ENCODE measurements at regions not wholly inside any gene's neighbourhood (a gene's known extent, or its start where the extent isn't known, plus 50 kb on each side); places are given as distances from the start of the nearest gene placed in this dataset.
"Not testable (repeated sequence)": the region's sequence is repeated elsewhere in the genome, so short reads cannot be mapped to it uniquely, and the experiment has no call there.

DNA sequence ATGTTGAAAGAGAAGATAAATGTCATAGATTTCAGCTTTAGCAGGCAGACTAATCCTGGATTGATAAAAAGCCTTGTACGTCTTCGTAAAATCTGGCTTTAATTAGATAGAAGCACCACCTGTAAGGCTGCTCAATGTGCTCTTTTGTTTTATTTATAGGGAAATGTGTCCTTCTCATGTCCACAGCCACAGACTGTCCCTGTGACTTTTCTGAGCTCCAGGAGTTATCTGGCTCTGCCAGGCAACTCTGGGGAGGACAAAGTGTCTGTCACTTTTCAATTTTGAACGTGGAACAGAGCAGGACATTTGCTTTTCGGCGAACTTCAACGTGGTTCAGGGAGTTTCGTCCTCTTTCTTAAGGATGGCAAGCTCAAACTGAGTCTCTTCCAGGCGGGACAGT, 203.0 kb upstream of the SPATA31A3 start:
- H3K36me3 ChIP-seq (replicated peaks in 1 of 2; ENCODE audit: control insufficient read depth in 1 of 2, insufficient read depth in 2 of 2, low read length in 2 of 2); H3K4me1 Mint-ChIP-seq; H3K4me1 ChIP-seq (ENCODE audit: control insufficient read depth in 1 of 2, insufficient read depth in 2 of 2, low read length in 2 of 2); H3K4me2 ChIP-seq (replicated peaks; ENCODE audit: extremely low read depth, low read length, poor library complexity, severe bottlenecking); H3K9ac ChIP-seq (ENCODE audit: insufficient read depth, low read length, poor library complexity, severe bottlenecking); H4K20me1 ChIP-seq (ENCODE audit: insufficient read depth, low read length); H3K9me3 ChIP-seq (replicated peaks in 1 of 2; ENCODE audit: control insufficient read depth in 1 of 2, insufficient read depth in 1 of 2, low read length in 2 of 2); intact Hi-C loops (cut with micrococcal nuclease); H3K27ac Mint-ChIP-seq; H3K36me3 Mint-ChIP-seq; H3K9me3 Mint-ChIP-seq; H2AFZ ChIP-seq (ENCODE audit: insufficient read depth, low read depth, low read length, poor library complexity, severe bottlenecking); H3K4me3 Mint-ChIP-seq; DNase-seq; H3K79me2 ChIP-seq (ENCODE audit: insufficient read depth, low read length); H3K4me3 ChIP-seq (replicated peaks in 1 of 3; ENCODE audit: low read depth in 2 of 3, low read length in 3 of 3); H3K27me3 Mint-ChIP-seq (ENCODE audit: low read depth in 3 of 3); H3K27ac ChIP-seq (ENCODE audit: low read depth in 1 of 2, low read length in 2 of 2); H3K27me3 ChIP-seq (ENCODE audit: control insufficient read depth in 2 of 2, insufficient read depth in 2 of 2, low read length in 2 of 2): not testable (repeated sequence)
- no CpG with 5 or more reads among the region's 8 CpGs for WGBS (ENCODE audit: insufficient coverage)

DNA sequence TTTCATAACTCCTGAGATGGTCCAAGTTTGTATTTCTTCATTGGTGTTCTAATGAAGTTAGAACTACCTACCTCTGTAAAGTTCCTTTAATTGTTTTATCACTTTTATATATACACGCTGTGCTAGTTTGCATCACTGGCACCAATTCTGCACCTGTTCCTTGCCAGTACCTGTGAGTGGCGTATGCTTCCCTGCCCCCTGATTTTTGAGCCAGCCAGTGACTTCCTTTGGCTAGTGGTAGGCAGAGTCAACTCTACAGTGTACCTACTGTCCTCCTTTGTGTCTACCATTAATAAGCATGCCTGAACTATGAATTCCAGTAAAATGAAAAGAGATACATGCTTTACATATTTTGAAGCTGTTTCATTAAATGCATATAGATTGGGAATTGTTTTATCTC, 186.8 kb upstream of the SPATA31A3 start:
- H3K79me2 ChIP-seq (ENCODE audit: insufficient read depth, low read length); H2AFZ ChIP-seq (ENCODE audit: insufficient read depth, low read depth, low read length, poor library complexity, severe bottlenecking); H3K27ac Mint-ChIP-seq; intact Hi-C loops (cut with micrococcal nuclease); H3K9me3 Mint-ChIP-seq; H3K4me3 Mint-ChIP-seq; H3K36me3 ChIP-seq (replicated peaks in 1 of 2; ENCODE audit: control insufficient read depth in 1 of 2, insufficient read depth in 2 of 2, low read length in 2 of 2); H3K4me3 ChIP-seq (replicated peaks in 1 of 3; ENCODE audit: low read depth in 2 of 3, low read length in 3 of 3); H3K4me1 Mint-ChIP-seq; H3K36me3 Mint-ChIP-seq; H3K4me1 ChIP-seq (ENCODE audit: control insufficient read depth in 1 of 2, insufficient read depth in 2 of 2, low read length in 2 of 2); H3K27me3 ChIP-seq (ENCODE audit: control insufficient read depth in 2 of 2, insufficient read depth in 2 of 2, low read length in 2 of 2); H3K9ac ChIP-seq (ENCODE audit: insufficient read depth, low read length, poor library complexity, severe bottlenecking); H3K9me3 ChIP-seq (replicated peaks in 1 of 2; ENCODE audit: control insufficient read depth in 1 of 2, insufficient read depth in 1 of 2, low read length in 2 of 2); H4K20me1 ChIP-seq (ENCODE audit: insufficient read depth, low read length); H3K27me3 Mint-ChIP-seq (ENCODE audit: low read depth in 3 of 3); H3K27ac ChIP-seq (ENCODE audit: low read depth in 1 of 2, low read length in 2 of 2); H3K4me2 ChIP-seq (replicated peaks; ENCODE audit: extremely low read depth, low read length, poor library complexity, severe bottlenecking); DNase-seq: not testable (repeated sequence)
- WGBS (ENCODE audit: insufficient coverage) = no CpG with 5 or more reads among the region's 2 CpGs

DNA sequence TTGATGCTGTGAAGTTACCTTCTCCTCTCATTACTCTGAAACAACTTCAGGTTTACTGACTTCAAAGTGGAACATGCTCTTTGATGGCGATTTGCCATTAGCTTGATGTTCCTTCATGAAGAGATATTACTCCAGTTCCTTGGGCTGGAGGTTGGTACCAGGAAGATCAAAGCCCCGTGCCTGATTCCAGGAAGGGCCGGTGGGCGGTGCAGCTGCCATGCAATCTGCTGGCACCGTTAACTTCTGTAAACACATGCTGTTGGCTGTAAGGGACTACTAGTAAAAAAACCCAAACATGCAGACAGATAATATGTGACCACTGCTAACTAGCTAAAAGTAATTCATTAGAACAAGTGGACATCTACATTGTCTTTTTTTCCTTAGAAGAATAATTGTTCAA, 182.8 kb upstream of the SPATA31A3 start:
- H3K79me2 ChIP-seq (ENCODE audit: insufficient read depth, low read length); H3K27ac Mint-ChIP-seq; H3K4me3 ChIP-seq (replicated peaks in 1 of 3; ENCODE audit: low read depth in 2 of 3, low read length in 3 of 3); H2AFZ ChIP-seq (ENCODE audit: insufficient read depth, low read depth, low read length, poor library complexity, severe bottlenecking); H3K9ac ChIP-seq (ENCODE audit: insufficient read depth, low read length, poor library complexity, severe bottlenecking); H3K4me3 Mint-ChIP-seq; H3K27ac ChIP-seq (ENCODE audit: low read depth in 1 of 2, low read length in 2 of 2); H3K9me3 ChIP-seq (replicated peaks in 1 of 2; ENCODE audit: control insufficient read depth in 1 of 2, insufficient read depth in 1 of 2, low read length in 2 of 2); H3K36me3 ChIP-seq (replicated peaks in 1 of 2; ENCODE audit: control insufficient read depth in 1 of 2, insufficient read depth in 2 of 2, low read length in 2 of 2); H4K20me1 ChIP-seq (ENCODE audit: insufficient read depth, low read length); H3K4me1 Mint-ChIP-seq; H3K27me3 ChIP-seq (ENCODE audit: control insufficient read depth in 2 of 2, insufficient read depth in 2 of 2, low read length in 2 of 2); H3K9me3 Mint-ChIP-seq; H3K4me1 ChIP-seq (ENCODE audit: control insufficient read depth in 1 of 2, insufficient read depth in 2 of 2, low read length in 2 of 2); H3K4me2 ChIP-seq (replicated peaks; ENCODE audit: extremely low read depth, low read length, poor library complexity, severe bottlenecking); intact Hi-C loops (cut with micrococcal nuclease); H3K36me3 Mint-ChIP-seq; DNase-seq; H3K27me3 Mint-ChIP-seq (ENCODE audit: low read depth in 3 of 3): not testable (repeated sequence)
- no CpG with 5 or more reads among the region's 5 CpGs for WGBS (ENCODE audit: insufficient coverage)

DNA sequence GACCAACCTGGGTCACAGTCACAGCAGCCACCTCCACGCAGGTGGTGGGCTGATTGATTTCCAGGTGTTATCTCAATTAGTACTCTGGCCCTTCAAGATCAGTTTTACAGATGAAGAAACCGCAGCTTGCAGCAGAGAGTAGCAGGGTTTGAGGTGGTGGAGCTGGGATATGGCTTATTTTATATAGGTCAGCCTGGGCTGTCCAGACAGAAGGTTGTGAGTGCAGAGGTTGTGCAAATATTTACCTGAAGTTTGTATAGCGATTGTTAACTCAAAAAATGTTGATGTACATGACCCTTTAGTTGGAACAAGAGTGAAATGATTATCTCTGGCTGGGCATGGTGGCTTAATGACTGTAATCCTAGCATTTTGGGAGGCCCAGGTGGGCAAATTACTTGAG, 179.4 kb upstream of the SPATA31A3 start:
- H3K36me3 Mint-ChIP-seq; H2AFZ ChIP-seq (ENCODE audit: insufficient read depth, low read depth, low read length, poor library complexity, severe bottlenecking); H3K27me3 ChIP-seq (ENCODE audit: control insufficient read depth in 2 of 2, insufficient read depth in 2 of 2, low read length in 2 of 2); H3K4me1 Mint-ChIP-seq; H3K9me3 ChIP-seq (replicated peaks in 1 of 2; ENCODE audit: control insufficient read depth in 1 of 2, insufficient read depth in 1 of 2, low read length in 2 of 2); H3K4me2 ChIP-seq (replicated peaks; ENCODE audit: extremely low read depth, low read length, poor library complexity, severe bottlenecking); H3K27me3 Mint-ChIP-seq (ENCODE audit: low read depth in 3 of 3); H3K9ac ChIP-seq (ENCODE audit: insufficient read depth, low read length, poor library complexity, severe bottlenecking); H3K9me3 Mint-ChIP-seq; H3K27ac ChIP-seq (ENCODE audit: low read depth in 1 of 2, low read length in 2 of 2); H3K4me3 Mint-ChIP-seq; H3K27ac Mint-ChIP-seq; H3K4me3 ChIP-seq (replicated peaks in 1 of 3; ENCODE audit: low read depth in 2 of 3, low read length in 3 of 3); H3K79me2 ChIP-seq (ENCODE audit: insufficient read depth, low read length); H3K36me3 ChIP-seq (replicated peaks in 1 of 2; ENCODE audit: control insufficient read depth in 1 of 2, insufficient read depth in 2 of 2, low read length in 2 of 2); H3K4me1 ChIP-seq (ENCODE audit: control insufficient read depth in 1 of 2, insufficient read depth in 2 of 2, low read length in 2 of 2); H4K20me1 ChIP-seq (ENCODE audit: insufficient read depth, low read length); DNase-seq; intact Hi-C loops (cut with micrococcal nuclease): not testable (repeated sequence)
- WGBS (ENCODE audit: insufficient coverage) = no CpG with 5 or more reads among the region's 3 CpGs

Data from CD14-positive monocyte (primary cell).